Stimulated activated memory B cell treated with anti-CD40 and anti-IgM and Interleukin-4, amounts not matched to agents 10 μg/mL and 1 μg/mL and 100 μg/mL, for 72 hours (primary cell): ENCODE measurements at regions not wholly inside any gene's neighbourhood (a gene's known extent, or its start where the extent isn't known, plus 50 kb on each side); places are given as distances from the start of the nearest gene placed in this dataset.

ENCODE experiments used
- ATAC-seq: fragments of 150-1000 bp; cut with Tn5 transposase; 2 replicates; pipeline ENCODE4 v1.10.0; 2021
- H3K27ac Mint-ChIP-seq: one replicate; pipeline ENCODE4 v1.8.0; 2022; ENCODE audit warnings: mild to moderate bottlenecking, mixed read lengths
- H3K27me3 Mint-ChIP-seq: one replicate; pipeline ENCODE4 v1.8.0; 2022; ENCODE audit warnings: mixed read lengths
- H3K36me3 Mint-ChIP-seq: one replicate; pipeline ENCODE4 v1.8.0; 2022; ENCODE audit warnings: mixed read lengths
- H3K4me1 Mint-ChIP-seq: one replicate; pipeline ENCODE4 v1.8.0; 2022; ENCODE audit warnings: mixed read lengths
- H3K4me3 Mint-ChIP-seq: one replicate; pipeline ENCODE4 v1.8.0; 2022; ENCODE audit warnings: mild to moderate bottlenecking, moderate library complexity, mixed read lengths
- H3K9me3 Mint-ChIP-seq: one replicate; pipeline ENCODE4 v1.8.0; 2022; ENCODE audit warnings: mixed read lengths

DNA sequence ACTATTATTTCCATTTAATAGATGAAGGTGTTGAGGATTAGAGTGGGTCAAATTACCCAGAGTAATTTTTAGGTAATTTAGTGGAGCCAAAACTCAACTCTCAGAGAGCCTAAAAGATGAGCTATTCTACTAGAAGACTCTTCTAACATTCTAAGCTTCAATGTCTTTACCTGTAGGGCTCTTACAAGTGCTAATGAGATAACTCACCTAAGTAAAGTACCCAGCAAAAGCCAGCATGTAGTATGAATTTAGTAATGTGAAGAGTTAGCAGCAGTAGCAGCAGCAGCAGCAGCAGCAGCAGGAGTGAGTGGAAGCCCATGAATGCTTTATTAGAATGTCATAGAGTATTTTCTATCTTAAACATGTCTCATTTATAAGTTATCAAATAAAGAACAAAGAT is 1239.2 kb downstream of the FAM181B start:
- no peak for ATAC-seq
- Mint-ChIP-seq H3K36me3 (no peaks in the 10 kb centered on the region), H3K4me3 (no peak overlapping the region), H3K9me3 (no peaks in the 10 kb centered on the region), H3K27ac (no peak overlapping the region), H3K27me3 (no peaks in the 10 kb centered on the region), H3K4me1 (no peaks in the 10 kb centered on the region)

DNA sequence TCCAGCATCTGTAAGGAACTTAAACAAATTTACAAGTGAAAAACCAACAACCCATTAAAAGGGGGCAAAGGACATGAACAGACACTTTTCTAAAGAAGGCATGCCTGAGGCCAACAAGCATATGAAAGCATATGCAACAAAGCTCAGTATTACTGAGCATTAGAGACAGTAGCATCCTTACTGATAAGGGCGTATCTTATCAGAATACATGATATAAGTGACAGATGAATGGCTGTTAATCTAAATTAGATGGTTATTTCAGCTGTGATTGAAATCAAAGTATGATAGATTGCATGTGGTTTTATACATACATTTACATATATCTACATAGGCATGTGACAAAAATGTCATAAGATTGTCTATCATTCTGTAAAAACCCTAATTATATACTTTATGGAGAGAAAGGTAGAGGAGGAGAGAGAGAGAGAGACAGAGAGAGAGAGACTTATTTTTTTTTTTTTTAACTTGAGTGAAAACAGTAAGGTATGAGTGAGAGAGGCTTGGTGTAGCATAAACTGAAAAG is 1240.7 kb downstream of the FAM181B start:
- no peaks in the 10 kb centered on the region for H3K9me3 Mint-ChIP-seq
- H3K27ac Mint-ChIP-seq: no peak overlapping the region
- no peaks in the 10 kb centered on the region for H3K4me1 Mint-ChIP-seq
- ATAC-seq: no peak
- H3K27me3 Mint-ChIP-seq: no peaks in the 10 kb centered on the region
- no peak overlapping the region for H3K4me3 Mint-ChIP-seq
- H3K36me3 Mint-ChIP-seq: no peaks in the 10 kb centered on the region

DNA sequence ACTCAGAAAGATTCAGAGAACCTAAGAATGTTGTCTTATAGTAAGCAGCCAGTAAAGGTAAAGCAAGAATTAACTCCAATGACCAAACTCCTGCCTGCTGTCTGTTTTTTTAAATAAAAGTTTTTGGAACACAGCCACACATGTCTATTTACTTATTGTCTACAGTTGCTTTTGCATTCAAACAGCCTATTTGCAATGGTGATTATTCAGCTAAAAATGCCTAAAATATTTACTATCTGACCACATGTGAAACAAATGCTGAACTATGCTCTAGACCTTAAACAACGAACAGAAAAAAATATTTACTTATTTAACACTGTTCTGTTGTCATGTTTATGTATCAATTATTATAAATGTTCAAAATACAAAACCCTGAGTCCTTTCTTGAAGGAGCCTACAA is 1246.6 kb downstream of the FAM181B start:
- H3K36me3 Mint-ChIP-seq: no peaks in the 10 kb centered on the region
- H3K27ac Mint-ChIP-seq: no peak overlapping the region
- no peak overlapping the region for H3K4me3 Mint-ChIP-seq
- no peak for ATAC-seq
- no peaks in the 10 kb centered on the region for H3K9me3 Mint-ChIP-seq
- no peaks in the 10 kb centered on the region for H3K27me3 Mint-ChIP-seq
- H3K4me1 Mint-ChIP-seq: no peaks in the 10 kb centered on the region

DNA sequence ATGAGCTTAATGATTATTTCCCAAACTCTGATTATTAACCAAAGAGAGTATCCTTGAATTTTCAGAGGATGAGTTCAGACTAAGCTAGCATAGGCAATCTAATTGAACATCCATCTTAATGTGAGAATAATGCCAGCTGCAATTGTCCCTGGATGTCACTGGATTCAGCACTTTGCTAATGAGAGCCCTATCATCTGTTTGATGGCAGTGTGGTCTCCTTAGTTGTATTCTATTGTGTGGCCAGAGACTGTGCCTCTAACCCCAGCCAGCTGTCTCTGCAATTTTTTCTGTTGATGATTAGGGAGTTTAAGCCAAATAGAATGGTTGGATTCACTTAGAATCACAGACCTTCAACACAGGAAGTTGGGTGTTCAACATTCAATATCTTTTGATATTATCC is 1249.5 kb downstream of the FAM181B start:
- no peaks in the 10 kb centered on the region for H3K36me3 Mint-ChIP-seq
- no peaks in the 10 kb centered on the region for H3K4me1 Mint-ChIP-seq
- H3K4me3 Mint-ChIP-seq: no peak overlapping the region
- no peak for ATAC-seq
- no peaks in the 10 kb centered on the region for H3K27me3 Mint-ChIP-seq
- no peaks in the 10 kb centered on the region for H3K9me3 Mint-ChIP-seq
- no peak overlapping the region for H3K27ac Mint-ChIP-seq

DNA sequence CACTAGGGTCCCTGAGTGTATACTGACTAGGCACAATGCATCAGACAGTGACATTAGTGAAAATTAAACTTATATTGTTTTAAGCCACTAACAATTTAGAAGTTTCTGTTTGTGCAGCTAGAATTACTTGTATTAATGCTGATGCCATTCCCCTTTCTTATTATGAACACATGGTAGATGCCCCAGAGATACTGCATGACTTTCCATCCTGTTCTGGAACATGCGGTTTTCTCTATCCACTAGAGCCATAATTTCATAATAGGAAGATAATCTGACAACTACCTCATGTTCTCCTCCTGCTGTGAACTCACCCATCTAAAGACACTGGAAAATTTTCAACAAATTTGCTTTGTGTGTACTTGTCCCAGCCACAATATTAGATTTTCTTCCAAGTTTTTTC is 1256.4 kb downstream of the FAM181B start:
- ATAC-seq: no peak
- Mint-ChIP-seq H3K4me1 (no peaks in the 10 kb centered on the region), H3K36me3 (no peaks in the 10 kb centered on the region), H3K27ac (no peak overlapping the region), H3K9me3 (peaks cover 3% of the 10 kb centered on the region), H3K4me3 (no peak overlapping the region), H3K27me3 (no peaks in the 10 kb centered on the region)

DNA sequence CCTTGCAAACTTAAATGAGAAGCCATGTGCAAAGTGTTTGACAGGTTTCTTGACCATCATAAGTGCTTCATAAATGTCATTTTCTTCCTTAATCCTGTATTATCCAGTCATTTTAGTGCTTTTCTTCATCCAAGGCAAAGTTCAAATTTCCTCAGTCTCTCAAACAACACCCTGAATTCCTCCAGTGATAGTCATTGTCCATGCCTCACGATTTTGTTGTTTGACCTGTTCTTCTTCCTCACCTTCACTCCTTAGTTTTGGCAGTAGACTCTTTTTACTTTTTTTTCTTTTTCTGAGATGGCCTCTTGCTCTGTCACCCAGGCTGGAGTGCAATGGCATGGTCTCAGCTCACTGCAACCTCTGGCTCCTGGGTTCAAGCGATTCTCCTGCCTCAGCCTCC is 1257.3 kb downstream of the FAM181B start:
- Mint-ChIP-seq H3K4me1 (no peaks in the 10 kb centered on the region), H3K36me3 (no peaks in the 10 kb centered on the region), H3K4me3 (no peak overlapping the region), H3K27me3 (no peaks in the 10 kb centered on the region), H3K9me3 (peaks cover 3% of the 10 kb centered on the region), H3K27ac (no peak overlapping the region)
- ATAC-seq: no peak

DNA sequence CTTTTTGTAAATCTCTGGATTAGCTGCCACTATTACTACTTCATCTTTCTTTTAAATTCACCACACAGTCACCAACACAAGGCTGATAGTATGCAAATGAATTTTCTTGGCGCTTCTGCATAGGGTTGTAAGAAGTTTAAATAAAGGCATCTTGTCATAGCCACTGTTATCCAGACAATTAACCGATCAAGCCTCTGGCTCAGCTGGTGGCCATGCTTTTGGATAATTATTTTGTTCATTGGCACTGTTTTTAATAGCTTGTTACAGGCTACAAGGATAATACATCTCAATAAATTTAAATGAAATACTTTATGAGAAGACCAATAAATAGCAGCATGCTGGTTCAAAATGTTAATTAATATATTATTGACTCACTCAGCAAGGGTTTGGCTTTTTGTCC is 1261.0 kb downstream of the FAM181B start:
- H3K27ac Mint-ChIP-seq: no peak overlapping the region
- H3K9me3 Mint-ChIP-seq: peaks cover 3% of the 10 kb centered on the region
- H3K27me3 Mint-ChIP-seq: no peaks in the 10 kb centered on the region
- no peaks in the 10 kb centered on the region for H3K36me3 Mint-ChIP-seq
- H3K4me1 Mint-ChIP-seq: no peaks in the 10 kb centered on the region
- no peak for ATAC-seq
- H3K4me3 Mint-ChIP-seq: no peak overlapping the region

DNA sequence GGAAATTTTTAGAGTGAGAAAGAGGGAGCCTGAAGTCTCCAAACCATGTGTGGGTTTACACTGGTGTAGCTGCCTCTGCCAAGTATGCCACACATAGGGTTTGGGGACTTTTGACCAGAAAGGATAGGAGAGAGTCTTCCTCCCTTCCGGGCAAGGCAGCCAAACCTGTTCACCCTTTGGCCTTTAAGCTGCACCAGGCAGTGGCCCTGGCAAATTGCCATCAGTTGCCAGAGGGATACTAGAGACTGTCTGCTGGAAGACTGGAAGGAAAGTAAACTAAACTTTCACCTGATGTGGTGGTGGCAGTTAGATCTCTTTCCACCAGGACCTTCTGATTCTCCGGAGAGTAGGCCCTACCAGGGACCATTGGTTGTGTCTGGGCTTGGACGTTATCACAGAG is 1263.2 kb downstream of the FAM181B start:
- Mint-ChIP-seq H3K9me3 (peaks cover 3% of the 10 kb centered on the region), H3K36me3 (no peaks in the 10 kb centered on the region), H3K27me3 (no peaks in the 10 kb centered on the region), H3K4me1 (no peaks in the 10 kb centered on the region), H3K27ac (no peak overlapping the region), H3K4me3 (no peak overlapping the region)
- no peak for ATAC-seq

DNA sequence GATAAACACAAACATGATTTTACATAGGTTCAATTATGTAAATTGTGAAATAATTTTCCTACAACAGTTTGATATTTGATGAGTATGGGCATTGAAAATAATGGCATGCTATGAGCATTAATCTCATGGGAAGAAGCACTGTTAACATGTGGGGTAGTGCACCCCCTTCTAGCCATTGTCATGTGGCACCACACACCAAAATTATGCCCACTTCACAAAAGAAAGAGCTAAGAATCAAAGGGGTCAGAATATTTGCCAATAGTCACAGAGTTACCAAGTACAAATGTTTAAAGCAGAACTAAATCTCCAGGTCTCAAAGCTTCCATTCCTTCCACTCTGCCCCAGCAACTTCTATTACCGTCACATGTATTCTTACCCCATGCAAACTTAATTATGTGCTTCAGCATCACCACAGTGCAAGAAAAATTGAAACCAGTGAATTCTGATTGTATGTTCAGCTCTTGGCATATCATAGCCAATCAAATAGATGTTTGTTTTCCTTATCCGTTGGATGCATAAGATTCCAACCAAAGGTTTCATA is 1273.8 kb downstream of the FAM181B start:
- Mint-ChIP-seq H3K4me1 (no peaks in the 10 kb centered on the region), H3K27me3 (no peaks in the 10 kb centered on the region), H3K36me3 (no peaks in the 10 kb centered on the region), H3K9me3 (peaks cover 7% of the 10 kb centered on the region), H3K27ac (no peak overlapping the region), H3K4me3 (no peak overlapping the region)
- no peak for ATAC-seq

DNA sequence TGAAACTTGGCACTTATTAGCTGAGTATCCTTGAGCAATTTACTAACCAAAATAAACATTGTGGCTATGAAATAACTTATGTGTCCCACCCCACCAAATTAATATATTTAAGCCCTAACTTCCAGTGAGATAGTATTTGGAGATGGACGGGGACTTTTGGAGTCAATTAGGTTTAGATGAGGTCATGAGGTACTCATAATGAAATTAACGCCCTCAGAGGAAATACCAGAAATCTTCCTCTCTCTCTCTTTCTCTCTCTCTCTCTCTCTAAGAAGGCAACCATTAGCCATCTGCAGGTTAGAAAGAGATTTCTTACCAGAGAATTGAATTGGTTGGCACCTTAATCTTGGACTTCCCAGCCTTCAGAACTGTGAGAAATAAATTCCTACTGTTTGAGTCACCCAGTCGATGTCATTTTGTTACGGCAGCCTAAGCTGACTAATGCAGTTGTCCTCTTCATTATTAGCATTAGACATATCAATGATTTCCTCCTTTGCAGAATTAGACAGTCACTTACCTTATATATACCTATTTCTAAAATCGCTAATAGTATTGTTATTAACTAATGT is 1284.0 kb downstream of the FAM181B start:
- Mint-ChIP-seq H3K4me3 (no peak overlapping the region), H3K9me3 (peaks cover 14% of the 10 kb centered on the region), H3K27me3 (no peaks in the 10 kb centered on the region), H3K36me3 (no peaks in the 10 kb centered on the region), H3K27ac (no peak overlapping the region), H3K4me1 (no peaks in the 10 kb centered on the region)
- no peak for ATAC-seq

DNA sequence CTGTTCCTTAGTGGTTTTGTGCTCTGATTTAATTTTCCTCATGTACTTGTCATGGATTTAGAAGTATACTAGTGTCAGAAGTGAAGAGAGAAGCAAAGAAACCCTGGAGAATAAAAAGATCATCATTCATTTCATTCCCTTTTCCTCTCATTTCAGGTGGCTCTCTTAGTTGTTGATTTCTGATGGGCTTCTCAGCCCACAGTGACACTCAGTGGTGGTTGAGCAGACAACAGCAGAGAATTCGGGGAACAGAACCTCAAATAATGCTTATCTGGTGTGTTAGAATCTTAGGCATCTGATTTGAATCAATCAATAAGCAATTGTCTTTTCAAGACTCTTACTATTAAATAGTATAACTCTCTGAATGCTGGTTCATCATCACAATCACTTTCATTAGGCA is 1289.4 kb downstream of the FAM181B start:
- no peak overlapping the region for H3K4me3 Mint-ChIP-seq
- H3K27ac Mint-ChIP-seq: no peak overlapping the region
- no peaks in the 10 kb centered on the region for H3K4me1 Mint-ChIP-seq
- peaks cover 9% of the 10 kb centered on the region for H3K9me3 Mint-ChIP-seq
- ATAC-seq: no peak
- no peaks in the 10 kb centered on the region for H3K36me3 Mint-ChIP-seq
- no peaks in the 10 kb centered on the region for H3K27me3 Mint-ChIP-seq

DNA sequence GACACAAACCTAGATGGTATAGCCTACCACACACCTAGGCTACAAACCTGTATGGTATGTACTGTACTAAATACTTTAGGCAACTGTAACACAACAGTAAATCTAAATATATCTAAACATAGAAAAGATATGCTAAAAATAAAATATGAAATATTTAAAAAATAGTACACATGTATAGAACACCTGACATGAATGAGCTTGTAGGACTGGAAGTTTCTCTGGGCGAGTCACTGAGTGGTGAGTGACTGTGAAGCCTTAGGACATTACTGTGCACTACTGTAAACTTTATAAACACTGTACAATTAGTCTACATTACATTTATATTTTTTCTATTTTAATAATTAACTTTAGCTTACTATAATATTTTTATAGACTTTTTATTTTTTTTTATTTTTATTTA is 1301.3 kb downstream of the FAM181B start:
- peaks cover 7% of the 10 kb centered on the region for H3K9me3 Mint-ChIP-seq
- no peaks in the 10 kb centered on the region for H3K4me1 Mint-ChIP-seq
- no peak for ATAC-seq
- no peaks in the 10 kb centered on the region for H3K36me3 Mint-ChIP-seq
- no peaks in the 10 kb centered on the region for H3K27me3 Mint-ChIP-seq
- no peak overlapping the region for H3K4me3 Mint-ChIP-seq
- no peak overlapping the region for H3K27ac Mint-ChIP-seq

DNA sequence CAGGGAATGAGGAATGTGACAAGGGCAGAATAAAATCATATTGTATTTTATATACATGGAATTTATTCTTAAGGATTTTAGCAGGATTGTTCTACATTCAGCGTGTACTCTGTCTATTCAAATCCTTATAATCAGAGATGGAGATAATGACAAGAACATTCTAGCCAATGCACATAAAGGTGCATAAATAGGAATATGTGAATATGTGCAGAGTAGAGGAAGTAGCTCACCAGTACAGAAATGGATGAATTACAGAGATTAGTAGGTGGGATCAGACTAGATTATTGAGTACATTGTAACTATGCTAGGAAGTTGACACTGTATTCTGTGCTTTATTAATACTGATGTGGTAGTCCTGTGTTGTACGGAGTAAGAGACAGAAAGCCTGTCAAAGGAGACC is 1308.8 kb downstream of the FAM181B start:
- Mint-ChIP-seq H3K4me3 (no peak overlapping the region), H3K9me3 (peaks cover 6% of the 10 kb centered on the region), H3K4me1 (no peaks in the 10 kb centered on the region), H3K27ac (no peak overlapping the region), H3K27me3 (no peaks in the 10 kb centered on the region), H3K36me3 (no peaks in the 10 kb centered on the region)
- ATAC-seq: no peak

DNA sequence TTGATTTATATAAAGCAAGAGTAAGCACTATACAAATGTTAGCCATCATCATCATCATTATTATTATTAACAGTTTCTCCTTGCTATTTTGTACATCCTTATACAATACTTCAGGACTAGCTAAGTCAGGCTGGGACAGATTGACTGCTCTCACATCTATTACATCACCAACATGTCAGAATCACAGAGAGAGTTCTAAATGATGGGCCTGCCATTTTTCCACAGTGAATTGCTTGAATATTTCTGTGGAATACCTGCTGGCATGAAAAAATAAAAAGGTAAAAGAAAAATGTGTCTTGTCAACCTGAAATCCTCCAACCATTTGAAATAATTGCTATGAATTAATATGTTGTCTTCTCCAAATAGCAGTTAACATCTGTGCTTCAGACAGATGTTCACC is 1311.3 kb downstream of the FAM181B start:
- Mint-ChIP-seq H3K9me3 (no peaks in the 10 kb centered on the region), H3K27me3 (no peaks in the 10 kb centered on the region), H3K27ac (no peak overlapping the region), H3K4me3 (no peak overlapping the region), H3K4me1 (no peaks in the 10 kb centered on the region), H3K36me3 (no peaks in the 10 kb centered on the region)
- ATAC-seq: no peak

DNA sequence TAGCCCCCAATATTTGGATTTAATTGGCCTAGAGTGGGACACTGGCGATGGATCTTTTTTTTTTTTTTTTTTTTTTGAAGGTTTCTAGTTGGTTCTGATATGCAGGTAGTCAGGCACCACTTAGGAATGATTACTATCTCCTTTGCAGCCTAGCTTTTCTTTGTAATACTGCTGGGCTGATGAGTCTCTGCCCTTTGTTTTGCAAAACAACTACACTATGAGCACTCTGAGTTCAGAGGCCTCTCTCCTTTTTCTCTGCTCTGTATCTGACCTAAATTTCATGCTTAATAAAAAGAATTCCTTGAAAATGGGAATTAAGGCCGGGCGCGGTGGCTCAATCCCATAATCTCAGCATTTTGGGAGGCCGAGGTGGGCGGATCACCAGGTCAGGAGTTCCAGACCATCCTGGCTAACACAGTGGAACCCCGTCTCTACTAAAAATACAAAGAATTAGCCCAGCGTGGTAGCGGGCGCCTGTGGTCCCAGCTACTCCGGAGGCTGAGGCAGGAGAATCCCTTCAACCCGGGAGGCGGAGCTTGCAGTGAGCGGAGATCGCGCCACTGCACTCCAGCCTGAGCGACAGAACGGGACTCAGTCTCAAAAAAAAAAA is 1312.3 kb downstream of the FAM181B start:
- Mint-ChIP-seq H3K9me3 (no peaks in the 10 kb centered on the region), H3K27ac (no peak overlapping the region), H3K36me3 (no peaks in the 10 kb centered on the region), H3K27me3 (no peaks in the 10 kb centered on the region), H3K4me3 (no peak overlapping the region), H3K4me1 (no peaks in the 10 kb centered on the region)
- ATAC-seq: no peak

DNA sequence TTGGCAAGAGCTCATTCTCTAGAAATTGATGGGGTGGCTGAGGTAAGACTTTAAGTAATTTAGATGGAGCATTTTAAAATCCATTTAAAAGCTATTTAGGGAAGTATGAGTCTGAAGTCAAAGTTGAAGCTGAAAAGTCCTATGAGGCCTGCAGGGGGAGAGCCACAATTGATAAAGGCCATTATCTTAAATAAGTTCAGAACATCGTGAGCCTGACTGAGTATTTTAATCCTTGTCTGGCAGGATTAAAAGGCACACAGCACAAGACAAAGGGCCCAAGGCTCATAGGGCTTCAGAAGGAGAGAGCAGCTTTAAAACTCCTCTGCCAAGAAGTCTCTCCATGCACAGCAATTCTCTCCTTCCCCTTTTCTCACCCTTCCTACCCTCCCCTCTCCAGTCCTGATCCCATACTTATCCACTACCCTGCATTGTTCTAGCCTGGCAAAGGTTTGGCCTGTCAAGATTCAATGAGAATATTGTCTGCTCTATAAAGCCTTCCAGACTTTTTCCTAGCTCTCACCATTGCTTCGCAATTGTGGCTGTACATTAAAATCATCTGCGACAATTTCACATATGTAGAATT is 1312.9 kb downstream of the FAM181B start:
- no peaks in the 10 kb centered on the region for H3K27me3 Mint-ChIP-seq
- no peaks in the 10 kb centered on the region for H3K36me3 Mint-ChIP-seq
- H3K9me3 Mint-ChIP-seq: no peaks in the 10 kb centered on the region
- H3K4me1 Mint-ChIP-seq: no peaks in the 10 kb centered on the region
- no peak overlapping the region for H3K4me3 Mint-ChIP-seq
- no peak for ATAC-seq
- no peak overlapping the region for H3K27ac Mint-ChIP-seq
